H4 (cell line): ENCODE measurements at regions not wholly inside any gene's neighbourhood (a gene's known extent, or its start where the extent isn't known, plus 50 kb on each side); places are given as distances from the start of the nearest gene placed in this dataset.
"Not testable (repeated sequence)": the region's sequence is repeated elsewhere in the genome, so short reads cannot be mapped to it uniquely, and the experiment has no call there.

Experiments used
- DNase-seq: peaks from one replicate; pipeline ENCODE4 v3.0.0-alpha.2; 2015; ENCODE audit warnings: low spot score

DNA sequence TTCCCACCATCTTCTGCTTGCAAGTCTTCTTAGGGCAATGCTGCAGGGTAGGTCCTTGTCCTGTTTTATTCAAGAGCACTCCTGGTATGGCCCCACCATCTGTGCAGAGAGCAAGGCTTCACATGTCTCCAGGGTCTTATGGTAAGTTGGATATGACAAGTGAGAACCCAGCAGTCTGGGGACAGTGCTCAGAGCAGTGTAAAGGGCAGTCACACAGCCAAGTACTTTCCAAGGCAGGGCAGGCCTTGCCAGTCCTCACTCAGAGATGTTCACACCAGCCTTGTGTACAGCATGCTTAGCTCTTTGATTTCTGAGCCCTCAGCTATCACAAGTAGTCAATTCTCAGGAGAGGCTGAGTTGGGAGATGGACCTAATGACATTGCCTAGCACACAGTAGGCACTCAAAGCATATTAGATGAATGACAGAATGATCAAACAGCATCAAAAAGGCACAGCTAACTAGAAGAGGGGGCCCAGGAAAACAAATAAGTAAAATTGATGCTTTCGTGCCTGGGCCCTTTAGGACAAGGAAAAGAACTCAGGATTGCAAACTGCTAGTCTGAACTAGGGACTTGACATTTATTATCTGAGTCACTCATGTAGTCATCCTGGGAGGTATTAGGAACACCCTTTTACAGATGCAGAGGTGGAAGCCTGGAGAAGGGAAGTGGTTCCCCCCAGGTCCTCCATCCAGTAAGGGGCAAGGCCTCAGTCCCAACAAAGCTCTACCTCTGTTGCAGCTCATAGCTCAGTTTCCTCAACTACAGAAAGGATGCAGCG lies 86.7 kb upstream of the CTAGE1 start:
- peak; percentile 73 for DNase-seq

DNA sequence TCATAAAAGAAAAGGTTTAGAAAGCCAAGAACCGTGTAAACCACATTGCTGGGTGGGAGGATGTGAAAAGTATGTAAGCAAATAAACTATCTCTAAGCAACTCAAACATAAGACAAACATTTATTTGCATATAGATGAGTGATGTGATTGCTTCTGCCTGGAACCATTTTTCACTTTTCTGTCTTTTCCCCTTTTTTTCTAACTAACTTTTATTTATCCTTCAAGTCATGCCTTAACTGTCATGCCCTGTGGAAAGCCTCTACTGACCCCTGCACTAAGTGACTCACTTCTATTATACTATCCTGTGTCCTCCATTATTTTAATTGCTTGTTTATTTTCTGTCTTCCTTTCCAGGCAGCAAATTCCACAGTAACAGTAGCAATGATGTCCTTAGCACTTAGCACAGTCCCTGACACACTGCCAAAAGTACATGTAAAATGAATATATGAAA lies 87.5 kb upstream of the CTAGE1 start:
- peak; percentile 86 for DNase-seq

DNA sequence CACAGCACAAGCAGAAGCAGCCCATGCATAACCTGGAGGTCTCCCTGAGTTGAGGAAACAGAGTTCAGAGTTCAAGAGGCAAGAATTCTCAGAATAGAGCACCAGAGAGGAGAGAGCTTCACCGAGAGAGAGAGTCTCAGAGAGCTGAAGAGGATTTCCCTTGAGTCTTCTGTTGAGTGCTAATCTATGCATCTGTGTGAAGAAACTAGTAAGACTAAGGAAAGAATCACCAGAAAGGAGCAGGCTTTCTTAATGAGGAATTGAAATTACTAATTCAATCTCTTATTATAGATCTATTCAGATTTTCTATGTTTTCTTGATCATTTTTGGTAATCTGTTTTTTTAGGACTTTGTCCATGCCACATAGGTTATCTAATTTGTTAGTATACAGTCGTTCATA lies 89.3 kb upstream of the CTAGE1 start:
- DNase-seq, result no peak

DNA sequence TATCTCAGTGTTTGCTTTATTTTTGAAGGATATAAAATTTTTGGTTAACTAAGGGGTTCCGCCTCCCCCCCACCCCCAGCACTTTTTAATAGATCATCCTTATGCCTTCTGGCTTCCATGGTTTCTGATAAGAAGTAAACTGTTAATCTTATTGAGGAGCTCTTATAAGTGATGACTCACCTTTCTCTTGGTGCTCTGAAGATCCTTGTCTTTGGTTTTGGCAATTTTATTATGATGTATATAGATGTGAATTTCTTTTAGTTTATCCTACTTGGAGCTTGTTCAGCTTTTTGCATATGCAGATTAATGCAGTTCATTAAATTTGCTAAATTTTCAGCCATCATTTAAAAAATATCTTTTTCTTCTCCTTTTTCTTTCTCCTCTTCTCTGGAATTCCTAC lies 91.7 kb upstream of the CTAGE1 start:
- no peak for DNase-seq

DNA sequence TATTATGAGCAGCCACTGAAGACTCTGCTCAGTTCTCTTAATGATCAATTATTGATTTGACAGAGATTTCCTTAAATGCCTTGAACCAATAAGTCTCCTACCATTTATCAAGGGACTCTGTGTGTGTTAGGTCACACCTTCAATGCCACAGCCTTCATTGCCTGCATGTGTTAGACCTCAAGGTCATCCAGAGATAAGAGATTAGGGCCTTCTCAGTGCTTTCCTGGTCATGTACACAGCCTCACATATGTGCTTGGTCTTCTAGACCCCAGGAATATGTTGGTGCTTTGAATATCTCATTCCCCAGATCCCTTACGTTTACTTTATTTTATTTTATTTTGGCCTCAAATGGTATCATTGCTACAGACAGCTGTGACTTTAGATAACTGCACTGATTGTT lies 93.0 kb upstream of the CTAGE1 start:
- no peak for DNase-seq

DNA sequence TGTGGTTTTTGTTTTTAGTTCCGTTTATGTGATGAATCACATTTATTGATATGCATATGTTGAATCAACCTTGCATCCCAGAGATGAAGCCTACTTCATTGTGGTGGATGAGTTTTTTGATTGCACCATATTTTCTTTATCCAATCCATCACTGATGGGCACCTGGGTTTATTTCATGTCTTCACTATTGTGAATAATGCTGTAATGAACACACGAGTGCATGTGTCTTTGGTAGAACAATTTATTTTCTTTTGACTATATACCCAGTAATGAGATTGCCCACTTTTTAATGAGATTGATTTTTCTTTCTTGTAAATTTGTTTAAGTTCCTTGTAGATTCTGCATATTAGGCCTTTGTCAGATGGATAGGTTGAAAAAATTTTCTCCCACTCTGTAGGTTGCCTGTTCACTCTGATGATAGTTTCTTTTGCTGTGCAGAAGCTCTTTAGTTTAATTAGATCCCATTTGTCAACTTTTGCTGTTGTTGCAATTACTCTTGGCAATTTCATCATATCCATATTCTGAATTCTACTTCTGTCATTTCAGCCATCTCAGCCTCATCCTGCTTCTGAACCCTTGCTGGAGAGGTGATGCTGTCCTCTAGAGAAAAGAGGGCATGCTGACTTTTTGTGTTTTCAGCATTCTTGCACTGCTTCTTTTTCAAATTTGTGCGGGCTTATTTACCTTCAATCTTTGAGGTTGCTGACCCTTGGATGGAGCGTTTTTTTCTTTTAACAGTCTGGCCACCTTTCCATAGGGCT lies 96.2 kb upstream of the CTAGE1 start:
- no peak for DNase-seq

DNA sequence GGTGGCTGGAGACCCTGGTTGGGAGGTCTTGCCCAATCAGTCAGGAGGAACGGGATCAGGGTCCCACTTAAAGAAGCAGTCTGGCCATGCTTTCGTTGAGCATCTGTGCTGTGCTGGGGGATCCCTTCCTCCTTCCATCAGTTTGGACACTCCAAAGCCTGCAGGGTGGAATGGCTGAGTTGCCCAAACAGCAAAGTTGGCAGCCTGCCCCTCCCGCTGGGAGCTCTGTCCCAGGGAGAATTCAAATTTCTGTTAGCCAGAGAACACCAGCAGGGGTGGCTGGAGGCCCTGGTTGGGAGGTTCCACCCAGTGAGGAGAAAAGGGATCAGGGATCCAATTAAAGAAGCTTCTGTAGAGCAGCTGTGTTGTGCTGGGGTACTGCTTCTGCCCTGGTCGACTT lies 96.9 kb upstream of the CTAGE1 start:
- DNase-seq, result no peak

DNA sequence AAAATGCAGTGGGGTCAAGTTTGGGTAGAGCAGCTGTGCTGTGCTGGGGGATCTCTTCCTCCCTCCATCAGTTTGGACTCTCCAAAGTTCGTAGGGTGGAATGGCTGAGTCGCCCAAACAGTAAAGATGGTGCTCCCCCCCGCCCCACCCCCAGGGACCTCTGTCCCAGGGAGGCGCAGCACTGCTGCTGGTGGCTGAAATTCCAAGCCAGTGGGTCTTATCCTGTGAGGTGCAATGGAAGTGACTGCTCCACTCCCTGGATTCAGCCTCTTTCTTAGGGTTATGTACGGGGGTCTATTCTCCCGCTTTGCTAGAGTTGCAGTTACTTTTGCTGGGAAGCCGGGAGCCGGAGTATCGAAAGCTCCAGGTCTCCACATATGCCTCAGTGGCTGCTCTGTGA lies 97.5 kb upstream of the CTAGE1 start:
- no peak for DNase-seq

DNA sequence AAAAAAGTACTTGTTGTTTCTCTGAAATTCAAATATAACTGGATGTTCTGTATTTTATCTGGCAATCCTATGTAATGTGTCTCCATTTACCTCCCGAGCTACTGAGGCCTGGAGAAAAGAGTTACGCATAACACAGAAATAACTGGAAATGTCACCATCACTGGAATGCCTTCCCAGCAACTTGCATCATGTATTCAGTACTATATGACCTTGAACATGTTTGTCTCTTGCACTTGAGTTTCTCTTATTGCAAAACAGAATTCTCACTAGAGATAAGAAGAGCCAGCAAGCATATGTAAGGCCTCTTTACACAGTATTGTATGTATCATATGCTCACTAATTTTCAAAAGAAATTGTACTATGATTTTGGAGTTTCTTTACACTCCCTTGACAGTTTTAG lies 99.6 kb upstream of the CTAGE1 start:
- no peak for DNase-seq

DNA sequence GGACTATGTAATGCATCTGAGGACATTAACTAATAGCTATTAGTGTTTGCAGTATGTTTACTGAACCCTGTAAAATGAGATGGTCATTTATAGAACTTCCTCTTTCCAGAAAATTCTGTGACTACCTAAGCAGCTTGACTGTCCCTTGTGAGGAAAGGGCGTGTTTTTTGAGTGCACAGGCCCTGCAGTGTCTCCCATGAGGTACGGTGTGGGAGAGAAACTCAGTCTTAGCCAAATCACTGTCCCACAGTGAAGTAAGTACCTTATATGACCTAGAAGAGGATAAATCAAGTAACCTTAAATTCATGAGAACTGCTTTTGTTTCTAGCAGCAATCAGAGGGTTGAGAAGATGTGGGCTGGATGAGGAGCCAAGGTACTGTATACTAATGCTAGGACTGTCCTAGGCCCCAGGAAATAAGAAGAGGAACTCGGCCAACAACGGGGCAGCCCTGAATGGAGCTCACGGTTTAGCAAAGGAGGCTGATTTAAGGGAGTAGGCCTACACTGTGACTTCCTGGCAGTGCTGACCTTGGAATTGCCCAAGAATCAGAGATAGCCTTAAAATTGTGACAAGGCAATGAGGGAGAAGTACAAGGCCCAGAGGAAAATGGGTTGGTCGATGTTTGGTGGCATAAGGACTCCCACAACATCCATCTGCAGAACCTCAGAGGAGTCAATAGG lies 103.5 kb upstream of the CTAGE1 start:
- DNase-seq, result no peak

DNA sequence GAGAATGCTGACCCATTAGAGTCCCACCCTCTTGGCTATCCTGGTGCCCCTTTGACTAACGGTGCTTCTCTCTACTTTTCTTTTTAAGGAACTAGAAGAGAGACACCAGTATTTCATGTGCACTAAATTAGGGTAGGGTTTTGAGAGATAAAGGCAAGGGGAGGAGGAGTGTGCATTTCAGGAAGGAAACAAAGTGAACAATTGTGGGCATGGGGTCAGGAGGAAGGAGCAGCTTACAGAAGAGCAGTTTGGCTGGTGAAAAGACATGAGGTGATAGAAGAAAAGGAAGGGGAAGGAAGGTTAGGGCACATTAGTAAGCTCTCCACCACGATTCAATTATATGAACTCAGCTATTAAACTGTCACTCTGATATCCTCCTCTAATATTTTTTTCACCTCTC lies 105.8 kb upstream of the CTAGE1 start:
- DNase-seq, result no peak

DNA sequence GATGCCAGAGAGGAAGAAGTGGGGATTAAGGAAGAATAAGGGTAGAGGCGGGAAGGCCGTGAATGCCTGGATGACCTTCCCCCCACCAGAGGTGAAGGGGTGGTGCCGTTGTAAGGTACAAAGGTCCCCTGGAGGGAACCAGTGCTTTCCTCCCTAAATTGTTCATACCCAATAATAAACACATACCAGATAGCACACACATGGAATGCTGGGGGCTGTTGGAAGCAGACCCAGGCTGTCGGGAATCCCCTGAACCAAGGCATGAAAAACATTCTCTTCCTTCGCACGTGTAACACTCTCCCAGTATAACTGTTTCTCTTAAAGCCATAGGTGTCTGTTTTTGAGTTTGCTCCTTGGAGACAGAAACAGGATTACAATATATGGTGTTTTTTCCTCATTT lies 107.1 kb upstream of the CTAGE1 start:
- no peak for DNase-seq

DNA sequence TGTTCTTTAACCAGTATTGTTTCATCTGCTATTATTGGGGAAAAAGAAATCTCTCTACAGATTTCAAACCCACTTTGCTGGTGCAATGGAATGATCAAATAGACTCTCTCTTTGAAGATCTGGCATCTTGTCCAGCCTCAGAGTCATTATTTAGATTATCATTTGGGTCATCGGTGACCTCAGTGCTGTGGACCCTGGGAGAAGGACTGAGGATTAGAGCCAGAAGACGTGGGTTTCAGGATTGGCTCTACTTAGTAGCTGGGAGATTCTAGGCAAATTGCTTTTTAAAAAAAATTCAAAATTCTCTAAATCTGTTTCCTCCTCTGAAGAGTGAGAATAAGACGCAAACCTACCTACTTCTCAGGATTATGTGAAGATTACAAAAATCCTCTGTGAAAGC lies 107.6 kb upstream of the CTAGE1 start:
- DNase-seq, result no peak

DNA sequence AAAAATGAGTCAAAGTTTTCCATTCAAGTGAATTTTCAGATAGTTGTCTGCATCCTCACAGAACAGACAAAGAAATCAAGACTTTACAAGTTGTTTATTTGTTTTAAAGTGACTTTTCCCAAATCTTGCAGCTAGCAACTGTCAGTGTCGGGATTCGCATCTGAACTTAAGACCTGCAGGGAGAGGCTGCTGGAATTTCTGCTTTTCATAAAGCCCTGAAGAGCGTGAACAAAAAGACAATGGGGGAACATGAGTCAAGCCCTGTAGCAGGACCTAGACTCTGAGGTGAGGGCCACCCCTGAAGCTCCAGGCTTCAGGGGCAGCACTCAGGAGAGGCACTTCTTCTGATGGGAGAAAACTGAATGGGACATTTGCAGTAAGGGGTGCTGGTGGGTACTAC lies 108.2 kb upstream of the CTAGE1 start:
- no peak for DNase-seq

DNA sequence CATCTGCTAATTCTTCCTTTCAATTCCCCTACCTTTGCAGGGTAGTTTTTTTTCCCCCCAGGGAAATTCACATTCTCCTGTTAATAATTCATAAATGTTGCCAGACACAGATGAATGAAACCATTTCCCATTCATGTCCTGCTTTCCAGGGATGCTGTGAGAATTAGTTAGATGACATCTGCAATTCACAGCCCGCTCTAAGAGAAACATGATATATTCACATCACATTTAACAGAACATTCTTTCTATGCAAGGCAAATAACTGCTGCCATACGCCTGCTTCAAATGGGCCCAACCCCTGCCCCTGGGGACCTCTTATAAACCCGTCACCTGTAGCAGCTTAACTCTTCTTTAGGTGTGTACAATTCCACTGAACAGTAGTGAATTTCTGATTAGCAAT lies 110.6 kb upstream of the CTAGE1 start:
- no peak for DNase-seq

DNA sequence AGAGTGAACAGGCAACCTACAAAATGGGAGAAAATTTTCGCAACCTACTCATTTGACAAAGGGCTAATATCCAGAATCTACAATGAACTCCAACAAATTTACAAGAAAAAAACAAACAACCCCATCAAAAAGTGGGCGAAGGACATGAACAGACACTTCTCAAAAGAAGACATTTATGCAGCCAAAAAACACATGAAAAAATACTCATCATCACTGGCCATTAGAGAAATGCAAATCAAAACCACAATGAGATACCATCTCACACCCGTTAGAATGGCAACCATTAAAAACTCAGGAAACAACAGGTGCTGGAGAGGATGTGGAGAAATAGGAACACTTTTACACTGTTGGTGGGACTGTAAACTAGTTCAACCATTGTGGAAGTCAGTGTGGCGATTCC lies 117.0 kb upstream of the CTAGE1 start:
- DNase-seq, result not testable (repeated sequence)

DNA sequence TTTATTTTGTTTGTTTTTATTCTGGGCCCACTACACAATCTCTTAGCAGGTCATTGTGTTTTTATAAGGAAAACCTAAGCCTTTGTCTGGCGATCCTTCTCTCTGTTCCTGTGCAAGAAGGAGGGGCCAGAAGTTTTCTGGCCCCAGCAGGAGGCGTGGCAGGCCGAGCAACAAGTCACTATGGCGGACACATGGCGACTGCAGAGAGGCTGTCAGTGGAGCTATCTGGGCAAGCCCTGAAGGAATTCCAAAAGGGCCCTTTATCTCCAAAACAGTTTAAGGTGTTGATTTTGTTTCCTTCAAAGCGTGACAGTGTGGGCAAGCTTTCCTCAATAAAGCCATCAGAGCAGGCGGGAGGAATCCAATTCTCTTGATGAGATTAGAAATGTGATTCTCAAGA lies 118.8 kb upstream of the CTAGE1 start:
- DNase-seq, result no peak

DNA sequence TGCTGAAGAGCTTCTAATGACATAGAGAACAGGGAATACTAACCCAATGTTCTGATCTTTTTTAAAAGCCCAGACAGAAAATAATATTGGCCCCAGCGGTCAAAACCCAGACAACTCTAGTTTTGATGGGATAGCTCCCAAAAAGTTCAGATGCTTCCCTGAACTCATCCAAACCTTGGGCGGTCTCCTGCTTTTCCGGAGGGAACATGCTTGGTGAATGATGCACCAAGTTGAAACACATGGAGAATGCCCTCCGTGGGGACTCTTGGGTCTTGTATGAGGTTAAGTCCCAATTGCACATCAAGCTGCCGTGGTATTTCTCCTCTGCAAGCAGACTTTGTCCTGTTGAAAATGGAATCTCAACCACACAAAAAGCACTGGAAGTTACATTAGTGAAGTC lies 120.7 kb upstream of the CTAGE1 start:
- no peak for DNase-seq

DNA sequence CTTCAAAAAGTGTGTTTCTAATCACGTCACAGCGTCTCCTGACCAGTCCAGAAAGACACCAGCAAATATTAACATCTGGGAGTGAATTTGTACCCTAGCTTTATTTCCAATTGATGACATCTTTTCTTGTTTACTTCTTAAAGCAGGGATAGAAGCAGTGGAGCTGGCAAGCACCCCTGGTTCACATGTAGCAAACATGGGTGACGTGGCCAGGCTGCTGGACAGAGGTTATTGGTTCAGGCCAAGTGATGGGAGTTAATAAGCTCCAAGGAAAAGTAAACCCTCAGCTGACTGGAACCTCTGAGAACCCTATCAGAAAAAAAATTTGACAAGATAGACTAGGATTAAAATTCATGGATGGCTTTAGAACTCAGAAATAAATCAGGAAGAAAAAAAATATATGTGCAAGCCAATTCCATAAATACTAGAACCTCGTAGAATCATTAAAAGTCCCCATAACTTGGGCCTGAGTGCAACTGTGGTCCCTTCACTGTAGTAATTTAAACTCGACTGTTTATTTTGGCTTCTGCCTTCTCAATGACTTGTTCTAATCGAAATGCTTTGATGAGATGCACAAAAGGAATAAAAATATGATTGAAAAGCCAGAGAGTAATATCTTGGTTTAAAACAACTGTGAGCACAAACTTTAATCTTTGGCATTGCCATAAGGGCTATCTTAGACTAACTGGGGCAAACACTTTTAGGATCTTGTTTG lies 121.5 kb upstream of the CTAGE1 start:
- DNase-seq, result no peak

DNA sequence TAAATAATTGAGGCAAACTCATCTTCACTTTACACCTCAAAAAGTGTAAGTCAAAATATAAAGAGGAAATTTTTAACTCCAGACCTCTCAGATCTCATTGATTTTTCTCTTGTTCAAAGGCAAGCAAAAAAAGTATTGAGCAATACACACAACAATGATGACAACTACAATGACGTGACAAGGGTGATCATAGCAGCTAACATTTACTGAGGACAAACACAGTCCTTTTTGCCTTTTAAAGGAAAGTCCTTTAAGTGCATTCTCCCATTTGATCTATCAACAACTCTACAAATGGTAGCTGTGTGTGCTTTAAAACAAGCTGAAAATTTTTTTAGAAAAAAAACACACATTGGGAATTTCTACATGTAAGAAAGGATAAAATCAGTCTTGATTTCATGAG lies 123.5 kb upstream of the CTAGE1 start:
- DNase-seq, result no peak

DNA sequence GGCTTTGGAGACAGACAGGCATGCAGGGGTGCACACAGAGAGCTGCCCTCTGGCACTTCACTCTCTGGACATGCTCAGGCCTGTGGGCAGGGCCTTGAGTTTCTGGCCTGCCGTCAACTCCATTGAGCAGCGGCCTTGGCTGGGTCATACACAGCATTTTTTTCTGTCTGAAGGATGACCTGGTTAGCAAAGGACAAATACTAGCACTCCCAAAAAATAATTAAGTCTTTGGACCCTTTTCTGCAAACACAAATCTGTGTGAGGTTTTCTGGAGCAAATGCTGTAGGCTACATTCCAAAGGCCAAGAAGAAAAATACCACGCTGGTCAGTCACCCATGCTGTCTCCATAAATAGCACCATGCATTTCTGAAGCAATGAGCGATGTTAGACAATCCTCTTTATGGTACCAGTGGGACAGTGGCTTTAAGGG lies 124.7 kb upstream of the CTAGE1 start:
- no peak for DNase-seq

DNA sequence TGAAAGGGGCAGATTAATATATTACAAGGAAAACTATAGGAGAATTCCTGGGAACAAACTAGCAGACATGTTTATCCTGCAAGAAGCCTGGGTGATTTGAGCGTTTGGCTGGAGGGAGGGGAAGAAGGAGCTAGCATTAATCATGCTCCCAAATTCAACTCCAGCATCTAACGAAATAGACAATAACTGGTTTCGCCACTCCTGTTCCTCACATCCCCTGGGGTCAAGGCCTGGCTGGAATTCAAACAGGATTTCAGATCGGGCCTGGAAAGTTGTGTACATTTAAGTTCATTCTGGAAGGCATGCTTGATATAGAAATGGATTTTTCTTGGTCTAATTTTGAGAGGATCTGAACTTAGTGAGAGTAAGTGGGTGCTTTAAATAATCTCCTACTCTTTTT lies 126.1 kb upstream of the CTAGE1 start:
- DNase-seq, result no peak
